Ishikawa (cell line): ENCODE measurements at regions not wholly inside any gene's neighbourhood (a gene's known extent, or its start where the extent isn't known, plus 50 kb on each side); places are given as distances from the start of the nearest gene placed in this dataset.

Experiments used
- CREB1 ChIP-seq: IDR thresholded peaks from 2 replicates; pipeline ENCODE4 v1.6.1; 2012; ENCODE audit warnings: low read depth
- EP300 ChIP-seq: IDR thresholded peaks from 2 replicates; pipeline ENCODE4 v1.6.1; 2012; ENCODE audit warnings: borderline replicate concordance
- FOXM1 ChIP-seq: IDR thresholded peaks from 2 replicates; pipeline ENCODE4 v1.6.1; 2012; ENCODE audit warnings: low read depth, borderline replicate concordance
- NFIC ChIP-seq: IDR thresholded peaks from 2 replicates; pipeline ENCODE4 v1.6.1; 2012
- RAD21 ChIP-seq: IDR thresholded peaks from 2 replicates; pipeline ENCODE4 v1.6.1; 2012; ENCODE audit warnings: low read depth
- TAF1 ChIP-seq: IDR thresholded peaks from 2 replicates; pipeline ENCODE4 v1.6.1; 2012; ENCODE audit warnings: low read depth, mild to moderate bottlenecking
- TCF12 ChIP-seq: IDR thresholded peaks from 2 replicates; pipeline ENCODE4 v1.6.1; 2012; ENCODE audit warnings: low read depth
- TEAD4 ChIP-seq: IDR thresholded peaks from 2 replicates; pipeline ENCODE4 v1.6.1; 2012
- YY1 ChIP-seq: IDR thresholded peaks from 2 replicates; pipeline ENCODE4 v1.6.1; 2012; ENCODE audit warnings: low read depth
- TF ChIP-seq, protein P1 (sequence below): IDR thresholded peaks from 2 replicates; pipeline ENCODE4 v1.6.1; 2012

DNA sequence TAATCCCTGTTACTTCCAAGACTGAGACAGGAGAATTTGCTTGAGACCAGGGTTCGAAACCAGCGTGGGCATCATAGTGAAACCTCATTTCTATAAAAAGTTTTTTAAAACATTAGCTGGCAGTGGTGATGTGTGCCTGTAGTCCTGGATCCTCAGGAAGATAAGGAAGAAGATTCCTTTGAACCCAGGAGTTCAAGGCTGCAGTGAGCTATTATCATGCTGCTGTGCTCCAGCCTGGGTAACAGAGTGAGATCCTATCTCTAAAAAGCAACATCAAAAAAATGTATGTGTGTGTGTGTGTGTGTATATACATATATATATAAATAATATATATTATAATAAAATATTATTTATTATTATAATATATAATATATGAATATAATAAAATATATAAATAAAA, 1417.6 kb upstream of the CDH2 start:
- TF ChIP-seq TAF1: no peak
- no peak for TF ChIP-seq CREB1
- no peak for TF ChIP-seq EP300
- no peak for TF ChIP-seq NFIC
- TF ChIP-seq, protein P1, sequence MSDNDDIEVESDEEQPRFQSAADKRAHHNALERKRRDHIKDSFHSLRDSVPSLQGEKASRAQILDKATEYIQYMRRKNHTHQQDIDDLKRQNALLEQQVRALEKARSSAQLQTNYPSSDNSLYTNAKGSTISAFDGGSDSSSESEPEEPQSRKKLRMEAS: no peak
- no peak for TF ChIP-seq TCF12
- no peak for TF ChIP-seq FOXM1
- no peak for TF ChIP-seq TEAD4
- no peak for TF ChIP-seq RAD21
- no peak for TF ChIP-seq YY1
